ENCODE measurements at regions not wholly inside any gene's neighbourhood (a gene's known extent, or its start where the extent isn't known, plus 50 kb on each side); places are given as distances from the start of the nearest gene placed in this dataset.

DNA sequence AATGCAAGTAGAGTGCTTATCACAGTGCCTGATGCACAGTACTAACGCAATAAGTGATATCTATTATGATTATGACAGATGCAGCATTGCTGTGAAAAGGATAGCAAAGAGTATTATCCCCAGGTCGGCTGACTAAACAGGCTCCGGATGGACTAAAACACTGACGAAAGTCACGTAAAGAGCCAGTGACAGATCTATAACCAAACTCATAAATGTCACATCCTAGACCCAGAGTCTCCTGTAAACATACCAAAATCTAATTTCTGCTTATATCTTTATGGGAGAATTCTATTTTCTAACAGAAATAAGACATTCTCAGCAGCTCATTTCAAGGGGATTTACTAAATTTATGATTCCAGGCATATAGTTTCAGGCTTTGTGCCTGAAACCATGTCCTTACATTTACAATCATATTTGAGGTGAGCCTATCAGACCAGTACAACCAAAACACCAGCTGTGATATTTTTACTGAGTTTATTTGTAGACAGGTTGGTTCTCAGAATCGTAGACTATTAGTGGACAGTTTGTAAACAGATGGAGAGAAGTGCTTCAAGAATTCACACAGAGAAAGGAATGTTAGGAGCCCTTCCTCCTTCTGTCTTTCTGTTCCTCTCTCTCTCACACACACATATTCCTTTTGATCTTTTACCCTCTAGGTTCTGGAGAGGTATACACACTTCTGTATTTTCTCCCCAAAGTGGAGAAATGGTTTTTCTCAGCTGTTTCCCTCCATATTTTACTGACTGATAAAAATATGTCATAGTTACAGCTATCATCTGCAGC lies 52.4 kb upstream of the WDR26 start:
- Histone ChIP-seq H3K4ac (ENCODE audit: low read depth, low read length) (no peak overlapping the region), H3K9me3 (ENCODE audit: control insufficient read depth, low read depth, low read length) (no peaks in the 10 kb centered on the region), H2BK15ac (ENCODE audit: low read depth, low read length) (no peak overlapping the region), H4K20me1 (ENCODE audit: control insufficient read depth, insufficient read depth, insufficient read length) (no peaks in the 10 kb centered on the region), H3K79me2 (ENCODE audit: insufficient read depth, low read length) (no peaks in the 10 kb centered on the region), H2BK12ac (ENCODE audit: insufficient read length, low read depth, low read length) (no peak overlapping the region), H2BK5ac (ENCODE audit: insufficient read length, low read length) (no peak overlapping the region), H3T11ph (ENCODE audit: low read length) (no peak overlapping the region), H3K23me2 (ENCODE audit: insufficient read length, low read depth, low read length, poor library complexity, severe bottlenecking) (no peaks in the 10 kb centered on the region), H2BK120ac (ENCODE audit: low read depth, low read length, poor library complexity, severe bottlenecking) (no peak overlapping the region), H3K27me3 (ENCODE audit: insufficient read depth, low read length) (no peaks in the 10 kb centered on the region), H3K9ac (ENCODE audit: extremely low read depth, insufficient read length, low read length) (no peak overlapping the region), H3K14ac (ENCODE audit: insufficient read depth, low read length) (no peak overlapping the region), H3K18ac (ENCODE audit: insufficient read length, low read depth, low read length) (no peak overlapping the region), H3K79me1 (ENCODE audit: insufficient read depth, low read depth, low read length, poor library complexity, severe bottlenecking) (no peaks in the 10 kb centered on the region), H3K4me1 (ENCODE audit: insufficient read depth, low read length) (0 out of 2 replicates have a peak, but pooled peaks cover 2% of the 10 kb centered on the region), H2AK5ac (ENCODE audit: insufficient read length, low read length) (no peak overlapping the region), H3K27ac (ENCODE audit: insufficient read length, low read depth, low read length) (no peak overlapping the region), H3K4me2 (ENCODE audit: insufficient read depth, insufficient read length, low read length) (no peak overlapping the region), H4K8ac (replicated peaks; ENCODE audit: insufficient read length, low read depth, low read length) (no peak overlapping the region), H3K56ac (ENCODE audit: insufficient read length, low read depth, low read length) (no peak overlapping the region), H3K23ac (ENCODE audit: insufficient read length, low read depth, low read length) (no peak overlapping the region), H4K5ac (ENCODE audit: insufficient read length, low read depth, low read length) (no peak overlapping the region), H2BK20ac (ENCODE audit: low read depth, low read length, poor library complexity, severe bottlenecking) (no peak overlapping the region), H2AFZ (ENCODE audit: low read length) (no peak overlapping the region), H4K91ac (ENCODE audit: insufficient read length, low read depth, low read length) (no peak overlapping the region)
- Mint-ChIP-seq H3K36me3 (ENCODE audit: insufficient read depth in 1 of 3, low read depth in 3 of 3) (peaks cover 8 to 31% (median 16%) of the 10 kb centered on the region in 3 experiments), H3K9me3 (peaks cover 17% of the 10 kb centered on the region in 2 experiments), H3K27ac (no peak overlapping the region), H3K27me3 (ENCODE audit: low read depth) (no peaks in the 10 kb centered on the region), H3K4me1 (peaks cover 6 to 38% of the 10 kb centered on the region in 2 experiments), H3K4me3 (no peak overlapping the region)
- no CpG with 5 or more reads among the region's 6 CpGs for WGBS (ENCODE audit: extremely low coverage, insufficient read length, low lambda C conversion rate)
- TF ChIP-seq, protein P1, sequence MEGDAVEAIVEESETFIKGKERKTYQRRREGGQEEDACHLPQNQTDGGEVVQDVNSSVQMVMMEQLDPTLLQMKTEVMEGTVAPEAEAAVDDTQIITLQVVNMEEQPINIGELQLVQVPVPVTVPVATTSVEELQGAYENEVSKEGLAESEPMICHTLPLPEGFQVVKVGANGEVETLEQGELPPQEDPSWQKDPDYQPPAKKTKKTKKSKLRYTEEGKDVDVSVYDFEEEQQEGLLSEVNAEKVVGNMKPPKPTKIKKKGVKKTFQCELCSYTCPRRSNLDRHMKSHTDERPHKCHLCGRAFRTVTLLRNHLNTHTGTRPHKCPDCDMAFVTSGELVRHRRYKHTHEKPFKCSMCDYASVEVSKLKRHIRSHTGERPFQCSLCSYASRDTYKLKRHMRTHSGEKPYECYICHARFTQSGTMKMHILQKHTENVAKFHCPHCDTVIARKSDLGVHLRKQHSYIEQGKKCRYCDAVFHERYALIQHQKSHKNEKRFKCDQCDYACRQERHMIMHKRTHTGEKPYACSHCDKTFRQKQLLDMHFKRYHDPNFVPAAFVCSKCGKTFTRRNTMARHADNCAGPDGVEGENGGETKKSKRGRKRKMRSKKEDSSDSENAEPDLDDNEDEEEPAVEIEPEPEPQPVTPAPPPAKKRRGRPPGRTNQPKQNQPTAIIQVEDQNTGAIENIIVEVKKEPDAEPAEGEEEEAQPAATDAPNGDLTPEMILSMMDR (conservative IDR thresholded peaks at IDR 0.05), result no peak
- no peak for DNase-seq

Measured in H9 (cell line).